OCI-M2 (cell line): ENCODE measurements at regions not wholly inside any gene's neighbourhood (a gene's known extent, or its start where the extent isn't known, plus 50 kb on each side); places are given as distances from the start of the nearest gene placed in this dataset.

Experiments used
- DNase-seq: peaks from one replicate; lab custom pipeline; 2025; ENCODE audit not compliant: unreplicated experiment; lab: John Stamatoyannopoulos, UW

- DNase-seq: no peak
Measured at GRCh38 chr7:144997512-144997911, 161.7 kb upstream of the TPK1 start.

GRCh38 chr7:144995495-144995894 is 159.6 kb upstream of the TPK1 start:
- no peak for DNase-seq

GRCh38 chr7:144991041-144991440 is 155.2 kb upstream of the TPK1 start:
- DNase-seq: no peak

- DNase-seq: no peak
Measured at GRCh38 chr7:144987686-144988085, 151.8 kb upstream of the TPK1 start.

- no peak for DNase-seq
Measured at GRCh38 chr7:144982133-144982532, 146.3 kb upstream of the TPK1 start.

- no peak for DNase-seq
Measured at GRCh38 chr7:144975882-144976281, 140.0 kb upstream of the TPK1 start.

GRCh38 chr7:144969787-144970186 is 133.9 kb upstream of the TPK1 start:
- DNase-seq: no peak

GRCh38 chr7:144960763-144961162 is 124.9 kb upstream of the TPK1 start:
- no peak for DNase-seq

GRCh38 chr7:144957998-144958397 is 122.1 kb upstream of the TPK1 start:
- DNase-seq: no peak

GRCh38 chr7:144955422-144955821 is 119.6 kb upstream of the TPK1 start:
- no peak for DNase-seq

GRCh38 chr7:144941127-144941526 is 105.3 kb upstream of the TPK1 start:
- DNase-seq: no peak

- no peak for DNase-seq
Measured at GRCh38 chr7:144937199-144937598, 101.3 kb upstream of the TPK1 start.

GRCh38 chr7:144936314-144936713 is 100.5 kb upstream of the TPK1 start:
- no peak for DNase-seq

GRCh38 chr7:144910411-144910810 is 74.6 kb upstream of the TPK1 start:
- no peak for DNase-seq

GRCh38 chr7:144908943-144909556 is 73.2 kb upstream of the TPK1 start:
- DNase-seq: no peak

- DNase-seq: no peak
Measured at GRCh38 chr7:144908324-144908723, 72.5 kb upstream of the TPK1 start.

GRCh38 chr7:144907577-144907976 is 71.7 kb upstream of the TPK1 start:
- no peak for DNase-seq

- DNase-seq: no peak
Measured at GRCh38 chr7:144903201-144903600, 67.3 kb upstream of the TPK1 start.

- DNase-seq: no peak
Measured at GRCh38 chr7:144892761-144893160, 56.9 kb upstream of the TPK1 start.
